ENCODE measurements at regions not wholly inside any gene's neighbourhood (a gene's known extent, or its start where the extent isn't known, plus 50 kb on each side); places are given as distances from the start of the nearest gene placed in this dataset.

DNA sequence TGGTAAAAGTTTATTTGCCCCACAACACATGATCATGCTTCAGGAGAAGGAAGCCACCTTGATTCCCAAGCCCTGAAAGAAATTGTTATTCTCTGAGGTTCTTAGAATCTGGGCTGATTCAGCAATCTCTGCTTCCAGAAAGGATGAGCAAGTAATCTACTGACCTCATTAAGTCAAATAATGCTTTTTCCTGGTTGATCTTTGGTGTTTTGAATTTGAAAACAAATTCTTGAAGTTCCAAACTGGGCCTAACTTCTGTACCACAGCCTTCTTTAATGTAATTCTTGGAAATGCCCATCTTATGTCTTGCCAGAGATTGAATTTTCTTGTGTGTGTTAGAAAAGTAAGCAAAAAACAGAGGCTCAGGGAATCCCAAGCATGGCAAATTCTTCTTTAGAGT is 319.2 kb upstream of the DDHD1 start:
- DNase-seq = no peak
- no peak overlapping the region for H3K27ac ChIP-seq (replicated peaks)
- TF ChIP-seq, protein P1, sequence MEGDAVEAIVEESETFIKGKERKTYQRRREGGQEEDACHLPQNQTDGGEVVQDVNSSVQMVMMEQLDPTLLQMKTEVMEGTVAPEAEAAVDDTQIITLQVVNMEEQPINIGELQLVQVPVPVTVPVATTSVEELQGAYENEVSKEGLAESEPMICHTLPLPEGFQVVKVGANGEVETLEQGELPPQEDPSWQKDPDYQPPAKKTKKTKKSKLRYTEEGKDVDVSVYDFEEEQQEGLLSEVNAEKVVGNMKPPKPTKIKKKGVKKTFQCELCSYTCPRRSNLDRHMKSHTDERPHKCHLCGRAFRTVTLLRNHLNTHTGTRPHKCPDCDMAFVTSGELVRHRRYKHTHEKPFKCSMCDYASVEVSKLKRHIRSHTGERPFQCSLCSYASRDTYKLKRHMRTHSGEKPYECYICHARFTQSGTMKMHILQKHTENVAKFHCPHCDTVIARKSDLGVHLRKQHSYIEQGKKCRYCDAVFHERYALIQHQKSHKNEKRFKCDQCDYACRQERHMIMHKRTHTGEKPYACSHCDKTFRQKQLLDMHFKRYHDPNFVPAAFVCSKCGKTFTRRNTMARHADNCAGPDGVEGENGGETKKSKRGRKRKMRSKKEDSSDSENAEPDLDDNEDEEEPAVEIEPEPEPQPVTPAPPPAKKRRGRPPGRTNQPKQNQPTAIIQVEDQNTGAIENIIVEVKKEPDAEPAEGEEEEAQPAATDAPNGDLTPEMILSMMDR (IDR thresholded peaks at IDR 0.05; ENCODE audit: borderline replicate concordance) = no peak

DNA sequence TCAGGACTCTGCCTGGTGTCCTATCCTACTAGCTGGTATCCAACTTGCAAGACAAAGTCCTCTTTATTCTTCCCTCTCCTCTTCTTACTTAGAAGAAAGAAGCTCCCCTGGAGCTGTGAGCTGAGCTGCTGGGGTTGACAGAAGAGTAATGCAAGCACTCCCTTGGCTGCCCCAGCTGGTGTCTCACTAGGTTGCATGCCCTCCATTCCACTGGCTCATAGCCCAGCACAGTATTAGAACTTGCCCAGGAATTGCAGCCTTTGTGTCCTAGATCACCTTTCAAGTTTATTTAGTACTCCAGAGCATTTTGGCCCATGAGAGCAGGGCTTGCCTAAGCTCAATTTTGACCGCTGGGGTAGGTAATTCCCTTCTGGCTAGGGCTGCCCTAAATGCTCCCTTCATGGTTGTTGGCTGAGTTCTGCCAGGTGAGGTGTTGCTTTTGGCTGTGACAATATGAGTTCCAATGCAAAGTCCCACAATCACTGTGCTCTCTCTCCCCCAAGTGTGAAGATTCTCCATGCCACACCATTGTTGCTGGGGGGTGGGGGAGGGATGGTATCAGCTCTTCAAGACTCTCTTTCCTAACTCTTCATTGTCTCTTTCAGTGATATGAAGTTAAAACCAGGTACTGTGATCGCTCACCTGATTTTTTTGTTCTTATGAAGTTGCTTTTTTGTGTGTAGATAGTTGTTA is 317.4 kb upstream of the DDHD1 start:
- H3K4me1 ChIP-seq = peaks cover 8% of the 10 kb centered on the region
- H3K27me3 ChIP-seq (ENCODE audit: low read depth) = no peaks in the 10 kb centered on the region
- TF ChIP-seq, protein P1 (IDR thresholded peaks at IDR 0.05; ENCODE audit: borderline replicate concordance) = no peak

More for the DNA sequence above, 319.2 kb upstream of the DDHD1 start:
- no peaks in the 10 kb centered on the region for H3K36me3 ChIP-seq
- peaks cover under 1% of the 10 kb centered on the region for H3K9me3 ChIP-seq (replicated peaks)
- H3K4me3 ChIP-seq = no peak overlapping the region
- H3K4me1 ChIP-seq = peaks cover 8% of the 10 kb centered on the region
- intact Hi-C loops (cut with micrococcal nuclease) = no loop called here
- no peaks in the 10 kb centered on the region for H3K27me3 ChIP-seq (ENCODE audit: low read depth)

DNA sequence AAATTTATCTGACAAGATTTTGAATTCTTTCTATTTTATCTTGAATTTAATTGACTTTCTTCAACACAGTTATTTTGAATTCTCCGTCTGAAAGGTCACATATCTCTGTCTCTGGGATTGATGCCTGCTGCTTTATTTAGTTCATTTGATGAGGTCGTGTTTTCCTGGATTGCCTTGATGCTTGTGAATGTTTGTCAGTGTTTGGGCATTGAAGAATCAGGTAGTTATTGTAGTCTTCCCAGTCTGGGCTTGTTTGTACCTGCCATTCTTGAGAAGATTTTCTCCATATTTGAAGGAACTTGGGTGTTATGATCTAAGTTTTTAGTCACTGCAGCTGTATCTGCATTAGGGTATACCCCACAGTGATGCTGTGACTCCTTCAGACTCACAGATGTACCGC is 315.8 kb upstream of the DDHD1 start:
- H3K36me3 ChIP-seq = no peaks in the 10 kb centered on the region
- H3K4me3 ChIP-seq = no peak overlapping the region
- intact Hi-C loops (cut with micrococcal nuclease) = no loop called here
- H3K27ac ChIP-seq (replicated peaks) = no peak overlapping the region
- TF ChIP-seq, protein P1 (IDR thresholded peaks at IDR 0.05; ENCODE audit: borderline replicate concordance) = no peak
- no peaks in the 10 kb centered on the region for H3K27me3 ChIP-seq (ENCODE audit: low read depth)
- no peak for DNase-seq
- H3K4me1 ChIP-seq = peaks cover 8% of the 10 kb centered on the region
- H3K9me3 ChIP-seq (replicated peaks) = peaks cover 10% of the 10 kb centered on the region

More for the DNA sequence above, 317.4 kb upstream of the DDHD1 start:
- H3K9me3 ChIP-seq (replicated peaks) = peaks cover 10% of the 10 kb centered on the region
- intact Hi-C loops (cut with micrococcal nuclease) = no loop called here
- peak overlapping the region; percentile 49 for H3K27ac ChIP-seq (replicated peaks)
- no peaks in the 10 kb centered on the region for H3K36me3 ChIP-seq
- no peak overlapping the region for H3K4me3 ChIP-seq
- peak; percentile 41 for DNase-seq

DNA sequence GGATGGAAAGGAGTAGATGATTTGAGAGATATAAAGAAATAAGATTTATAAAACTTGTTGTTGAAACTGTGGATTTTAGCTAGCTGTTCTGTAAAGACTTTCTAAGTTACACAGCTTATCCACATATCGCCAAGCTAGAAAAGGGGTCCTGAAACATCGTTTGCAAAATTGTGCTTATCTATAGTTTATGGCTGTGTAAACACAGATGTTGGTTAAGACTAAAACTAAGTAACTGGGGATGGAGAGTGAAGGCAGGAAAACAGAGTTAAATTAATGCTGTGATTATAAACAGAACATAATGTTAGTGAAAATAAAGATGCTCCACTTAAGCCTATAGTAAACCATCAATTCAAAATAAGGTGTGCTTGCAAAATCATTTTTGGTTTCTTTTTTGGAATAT is 311.3 kb upstream of the DDHD1 start:
- intact Hi-C loops (cut with micrococcal nuclease) = no loop called here

DNA sequence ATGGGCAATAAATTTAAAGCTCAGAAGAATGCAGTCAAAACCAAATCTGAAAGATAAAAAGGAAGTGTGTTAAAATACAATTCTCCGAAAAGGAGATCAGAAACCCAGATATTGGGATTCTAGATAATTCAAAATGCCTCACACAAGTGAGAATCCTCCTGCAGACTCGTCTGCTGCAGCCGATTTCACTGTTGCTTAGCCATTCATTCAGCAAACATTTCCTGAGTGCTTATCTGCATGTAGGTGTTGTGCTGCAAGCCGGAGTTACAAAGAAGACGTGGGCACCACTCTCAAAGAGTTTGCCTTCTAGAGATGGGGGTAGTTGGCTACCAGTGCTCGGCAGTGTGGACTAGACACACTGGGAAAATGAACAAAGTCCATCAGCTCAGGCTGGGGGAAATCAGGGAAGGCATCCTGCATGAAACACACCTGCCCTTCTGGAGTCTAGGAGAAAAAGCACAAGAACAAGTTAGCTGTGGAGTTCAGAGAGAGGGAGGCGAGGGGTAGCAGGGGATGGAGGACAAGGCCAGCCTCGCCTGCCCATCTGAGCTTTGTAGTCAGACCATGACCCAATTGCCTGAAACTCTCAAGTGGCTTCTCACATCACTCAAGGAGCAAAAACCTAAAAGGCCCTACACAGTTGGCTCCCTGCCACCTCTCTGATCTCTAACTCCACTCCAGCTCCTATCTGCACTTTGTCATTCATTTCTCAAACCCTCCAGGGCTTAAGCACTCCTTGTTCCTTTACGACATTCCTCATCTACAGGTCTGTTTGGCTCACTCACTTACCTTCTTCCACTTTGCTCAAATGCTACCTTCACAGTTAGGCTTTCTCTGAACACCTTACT is 310.0 kb upstream of the DDHD1 start:
- H3K27me3 ChIP-seq (ENCODE audit: low read depth) = no peaks in the 10 kb centered on the region
- intact Hi-C loops (cut with micrococcal nuclease) = no loop called here

More for the DNA sequence above, 311.3 kb upstream of the DDHD1 start:
- no peak for DNase-seq
- Histone ChIP-seq H3K4me1 (peaks cover 5% of the 10 kb centered on the region), H3K4me3 (no peak overlapping the region), H3K27ac (replicated peaks) (no peak overlapping the region), H3K9me3 (replicated peaks) (peaks cover 10% of the 10 kb centered on the region), H3K27me3 (ENCODE audit: low read depth) (no peaks in the 10 kb centered on the region), H3K36me3 (no peaks in the 10 kb centered on the region)
- TF ChIP-seq, protein P1 (IDR thresholded peaks at IDR 0.05; ENCODE audit: borderline replicate concordance) = no peak

More for the DNA sequence above, 310.0 kb upstream of the DDHD1 start:
- peaks cover 10% of the 10 kb centered on the region for H3K9me3 ChIP-seq (replicated peaks)
- no peaks in the 10 kb centered on the region for H3K36me3 ChIP-seq
- H3K27ac ChIP-seq (replicated peaks) = no peak overlapping the region
- peaks cover 12% of the 10 kb centered on the region for H3K4me1 ChIP-seq
- DNase-seq = no peak
- TF ChIP-seq, protein P1 (IDR thresholded peaks at IDR 0.05; ENCODE audit: borderline replicate concordance) = no peak
- H3K4me3 ChIP-seq = no peak overlapping the region

Data from left ventricle myocardium inferior (tissue), 1 donor.